ENCODE measurements at regions not wholly inside any gene's neighbourhood (a gene's known extent, or its start where the extent isn't known, plus 50 kb on each side); places are given as distances from the start of the nearest gene placed in this dataset.

GRCh38 chr7:25307624-25308023, 79.3 kb upstream of the NPVF start:
- Mint-ChIP-seq H3K4me1 (ENCODE audit: low read depth) (no peaks in the 10 kb centered on the region), H3K9me3 (no peaks in the 10 kb centered on the region), H3K27ac (no peak overlapping the region), H3K36me3 (ENCODE audit: low read depth) (no peaks in the 10 kb centered on the region), H3K4me3 (no peak overlapping the region), H3K27me3 (peaks cover 7% of the 10 kb centered on the region)
- intact Hi-C loops (cut with micrococcal nuclease): no loop called here

DNA sequence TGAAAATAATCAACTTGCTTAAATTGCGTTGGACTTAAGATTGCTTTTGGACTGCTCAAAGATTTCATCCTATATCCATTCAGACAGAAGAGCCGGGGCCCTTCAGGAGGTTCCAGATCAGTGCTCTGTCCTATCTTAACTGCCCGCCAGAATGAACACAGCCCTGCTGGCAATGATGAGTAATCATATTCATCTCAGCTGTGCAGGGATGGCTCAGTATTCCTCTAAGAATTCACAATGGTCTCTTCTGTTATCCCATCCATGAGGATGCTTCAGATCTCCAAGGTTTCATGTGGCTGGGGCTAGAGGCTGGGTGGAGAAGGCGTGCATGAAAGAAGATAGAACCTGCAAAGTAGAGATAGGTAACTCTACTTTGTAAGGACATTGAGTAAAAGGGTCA, 80.0 kb upstream of the NPVF start:
- H3K9me3 Mint-ChIP-seq: no peaks in the 10 kb centered on the region
- intact Hi-C loops (cut with micrococcal nuclease): no loop called here
- no peak overlapping the region for H3K27ac Mint-ChIP-seq

DNA sequence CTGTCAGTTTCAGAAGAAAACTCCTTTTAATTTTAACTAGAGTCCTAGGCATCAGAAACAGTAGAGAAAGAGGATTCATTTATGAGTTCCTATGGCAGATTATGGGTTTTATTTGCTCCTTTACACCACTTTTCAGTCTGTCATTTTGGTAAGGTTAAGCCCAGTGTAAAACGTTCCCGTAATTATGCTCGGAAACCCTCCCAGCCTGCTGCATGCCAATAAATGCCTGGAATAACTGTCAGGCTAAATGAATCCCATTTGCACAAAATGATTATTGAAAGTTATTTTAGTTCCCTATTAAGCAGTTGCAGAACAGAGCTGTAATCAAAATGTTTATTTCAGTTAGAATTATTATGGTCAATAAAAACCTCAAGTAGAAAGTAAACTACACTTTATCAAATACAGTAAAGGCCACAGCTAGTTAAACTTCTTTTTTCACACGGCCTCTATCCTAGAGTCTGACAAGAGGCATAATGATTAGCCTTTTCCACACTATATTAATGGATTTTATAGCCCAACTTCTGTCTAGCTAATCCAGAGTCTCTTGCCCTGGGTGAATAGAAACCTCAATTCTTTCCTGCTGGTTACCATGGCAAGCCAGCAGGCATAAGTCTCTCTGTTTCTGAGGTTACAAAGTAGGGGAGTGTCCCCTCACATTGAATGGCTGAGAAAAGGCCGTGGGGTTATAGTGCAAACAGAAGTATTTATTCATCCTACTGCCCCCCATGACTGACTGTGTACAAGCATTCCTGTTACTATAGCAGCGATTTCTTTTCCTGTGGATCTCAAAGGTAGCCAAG, 80.8 kb upstream of the NPVF start:
- Mint-ChIP-seq H3K4me3 (no peak overlapping the region), H3K9me3 (no peaks in the 10 kb centered on the region), H3K27me3 (peaks cover 3% of the 10 kb centered on the region), H3K4me1 (ENCODE audit: low read depth) (peaks cover 2% of the 10 kb centered on the region), H3K27ac (no peak overlapping the region), H3K36me3 (ENCODE audit: low read depth) (no peaks in the 10 kb centered on the region)
- intact Hi-C loops (cut with micrococcal nuclease): no loop called here

More for the DNA sequence above, 80.0 kb upstream of the NPVF start:
- no peak overlapping the region for H3K4me3 Mint-ChIP-seq
- no peaks in the 10 kb centered on the region for H3K4me1 Mint-ChIP-seq (ENCODE audit: low read depth)
- H3K36me3 Mint-ChIP-seq (ENCODE audit: low read depth): no peaks in the 10 kb centered on the region
- H3K27me3 Mint-ChIP-seq: peaks cover 7% of the 10 kb centered on the region

DNA sequence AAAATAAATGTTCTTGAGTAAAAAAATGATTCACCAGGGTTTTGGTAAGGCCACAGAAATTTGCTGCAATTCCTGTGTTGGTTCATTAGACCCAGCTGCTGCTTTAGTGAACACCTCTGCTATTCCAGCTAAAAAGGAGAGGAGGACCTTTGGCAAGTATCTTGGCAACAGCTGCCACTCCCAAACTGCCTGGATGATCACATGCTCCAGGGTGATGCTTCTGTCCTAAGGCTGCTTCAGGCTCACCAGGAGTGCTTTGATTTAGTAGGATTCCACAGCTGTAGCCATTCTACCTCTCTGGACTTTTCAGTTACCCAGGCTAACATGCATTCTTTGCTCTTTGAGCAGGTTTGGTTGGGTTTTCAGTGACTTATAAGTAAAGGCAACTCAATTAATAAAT, 82.6 kb upstream of the NPVF start:
- H3K27ac Mint-ChIP-seq: no peak overlapping the region
- H3K27me3 Mint-ChIP-seq: no peaks in the 10 kb centered on the region
- H3K4me3 Mint-ChIP-seq: no peak overlapping the region
- intact Hi-C loops (cut with micrococcal nuclease): no loop called here
- H3K4me1 Mint-ChIP-seq (ENCODE audit: low read depth): peaks cover 6% of the 10 kb centered on the region
- H3K9me3 Mint-ChIP-seq: no peaks in the 10 kb centered on the region
- no peaks in the 10 kb centered on the region for H3K36me3 Mint-ChIP-seq (ENCODE audit: low read depth)

- Mint-ChIP-seq H3K4me3 (no peak overlapping the region), H3K27me3 (no peaks in the 10 kb centered on the region), H3K36me3 (ENCODE audit: low read depth) (no peaks in the 10 kb centered on the region), H3K4me1 (ENCODE audit: low read depth) (peaks cover 6% of the 10 kb centered on the region), H3K9me3 (no peaks in the 10 kb centered on the region), H3K27ac (no peak overlapping the region)
- intact Hi-C loops (cut with micrococcal nuclease): no loop called here
Measured at GRCh38 chr7:25311346-25311745, 83.1 kb upstream of the NPVF start.

GRCh38 chr7:25312968-25313367, 84.7 kb upstream of the NPVF start:
- intact Hi-C loops (cut with micrococcal nuclease): no loop called here
- Mint-ChIP-seq H3K4me1 (ENCODE audit: low read depth) (peaks cover 6% of the 10 kb centered on the region), H3K27ac (no peak overlapping the region), H3K4me3 (no peak overlapping the region), H3K27me3 (no peaks in the 10 kb centered on the region), H3K9me3 (no peaks in the 10 kb centered on the region), H3K36me3 (ENCODE audit: low read depth) (no peaks in the 10 kb centered on the region)

DNA sequence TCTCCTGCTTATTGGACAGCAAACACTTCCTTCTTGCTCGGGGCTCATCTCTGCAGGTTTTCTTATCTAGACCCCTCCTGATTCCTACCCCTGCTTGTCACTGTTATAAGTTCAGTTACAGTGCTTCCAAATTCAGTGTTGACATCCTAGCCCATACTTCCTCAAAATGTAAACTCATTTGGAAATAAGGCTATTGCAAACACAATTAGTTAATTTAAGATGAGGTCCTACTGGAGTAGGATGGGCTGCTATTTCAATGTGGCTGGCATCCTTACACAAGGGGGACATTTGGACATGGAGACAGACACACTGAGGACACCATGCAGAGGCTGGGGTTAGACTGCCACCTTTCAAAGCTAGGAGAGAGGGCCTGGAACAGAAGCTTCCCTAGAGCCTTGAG, 85.2 kb upstream of the NPVF start:
- Mint-ChIP-seq H3K27me3 (no peaks in the 10 kb centered on the region), H3K4me3 (no peak overlapping the region), H3K4me1 (ENCODE audit: low read depth) (peaks cover 6% of the 10 kb centered on the region), H3K27ac (no peak overlapping the region), H3K9me3 (no peaks in the 10 kb centered on the region), H3K36me3 (ENCODE audit: low read depth) (no peaks in the 10 kb centered on the region)
- intact Hi-C loops (cut with micrococcal nuclease): no loop called here

GRCh38 chr7:25314094-25314730, 85.9 kb upstream of the NPVF start:
- H3K36me3 Mint-ChIP-seq (ENCODE audit: low read depth): no peaks in the 10 kb centered on the region

DNA sequence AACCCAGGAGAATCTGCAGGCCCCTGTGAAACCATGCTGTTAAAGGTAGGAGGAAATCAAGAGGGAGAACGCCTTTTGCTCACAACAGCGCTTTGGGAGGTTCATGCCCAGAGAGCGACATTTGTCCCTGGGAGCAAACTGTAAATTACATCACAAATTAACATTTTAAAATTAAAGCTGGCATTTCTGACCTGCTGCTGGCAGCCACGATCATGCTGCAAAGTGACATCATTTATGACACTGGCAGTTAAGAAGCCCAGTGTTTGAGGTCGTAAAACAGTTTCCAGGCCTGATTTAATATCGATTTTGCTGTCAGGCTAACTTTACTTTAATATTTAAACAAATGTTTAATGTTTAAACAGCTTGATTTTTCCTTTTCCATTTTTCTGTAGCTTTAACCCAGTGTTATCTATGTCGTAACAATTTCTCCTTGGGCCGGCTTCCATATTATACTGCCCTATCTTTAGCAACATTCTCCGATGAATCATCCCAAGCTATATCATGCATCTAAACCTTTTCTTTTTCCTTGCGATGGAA, 86.5 kb upstream of the NPVF start:
- Mint-ChIP-seq H3K27ac (no peak overlapping the region), H3K4me1 (ENCODE audit: low read depth) (peaks cover 10% of the 10 kb centered on the region), H3K9me3 (no peaks in the 10 kb centered on the region), H3K4me3 (no peak overlapping the region), H3K27me3 (no peaks in the 10 kb centered on the region), H3K36me3 (ENCODE audit: low read depth) (no peaks in the 10 kb centered on the region)
- intact Hi-C loops (cut with micrococcal nuclease): no loop called here

More at GRCh38 chr7:25314094-25314730, 85.9 kb upstream of the NPVF start:
- Mint-ChIP-seq H3K27me3 (no peaks in the 10 kb centered on the region), H3K4me1 (ENCODE audit: low read depth) (peaks cover 6% of the 10 kb centered on the region), H3K4me3 (no peak overlapping the region), H3K9me3 (no peaks in the 10 kb centered on the region), H3K27ac (no peak overlapping the region)
- intact Hi-C loops (cut with micrococcal nuclease): no loop called here

DNA sequence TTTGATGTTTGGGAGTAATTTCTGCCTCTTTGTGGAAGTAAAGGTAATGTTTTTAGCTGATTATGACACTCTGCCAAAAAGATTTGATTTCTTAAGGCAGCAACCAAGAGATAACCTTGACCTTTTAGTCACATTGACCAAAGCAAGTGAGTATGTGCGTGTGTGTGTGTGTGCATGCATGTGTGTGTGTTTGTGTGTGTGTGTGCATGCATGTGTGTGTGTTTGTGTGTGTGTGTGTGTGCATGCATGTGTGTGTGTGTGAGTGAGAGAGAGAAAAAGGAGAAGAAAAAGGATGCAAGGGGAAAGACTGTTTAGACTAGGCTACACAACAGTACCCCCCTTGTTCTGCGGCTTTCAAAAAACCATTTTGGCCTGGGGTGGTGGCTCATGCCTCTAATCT, 88.1 kb upstream of the NPVF start:
- H3K36me3 Mint-ChIP-seq (ENCODE audit: low read depth): no peaks in the 10 kb centered on the region
- H3K27ac Mint-ChIP-seq: no peak overlapping the region
- H3K4me1 Mint-ChIP-seq (ENCODE audit: low read depth): peaks cover 14% of the 10 kb centered on the region
- intact Hi-C loops (cut with micrococcal nuclease): no loop called here
- H3K4me3 Mint-ChIP-seq: no peak overlapping the region
- H3K27me3 Mint-ChIP-seq: no peaks in the 10 kb centered on the region
- no peaks in the 10 kb centered on the region for H3K9me3 Mint-ChIP-seq

DNA sequence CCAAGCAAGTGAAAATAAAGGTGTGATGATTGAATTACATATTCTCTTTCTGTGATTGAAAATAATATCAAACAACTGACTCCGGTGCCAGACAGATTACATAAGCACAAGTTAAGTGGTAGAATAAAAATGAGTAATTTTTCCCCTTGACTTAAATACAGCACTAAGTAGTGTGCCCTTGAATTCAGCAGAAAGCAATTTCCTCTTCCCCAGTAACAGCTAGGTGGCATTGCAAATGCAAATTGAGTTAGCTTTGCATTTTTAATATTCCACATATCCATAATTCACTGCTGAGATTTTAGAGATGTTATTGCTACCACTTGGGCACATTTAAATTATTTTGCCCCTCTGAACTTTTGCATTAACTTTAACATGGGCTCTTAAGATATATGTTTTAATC, 89.8 kb upstream of the NPVF start:
- no peak overlapping the region for H3K4me3 Mint-ChIP-seq
- peaks cover 4% of the 10 kb centered on the region for H3K27me3 Mint-ChIP-seq
- H3K4me1 Mint-ChIP-seq (ENCODE audit: low read depth): peaks cover 14% of the 10 kb centered on the region
- H3K36me3 Mint-ChIP-seq (ENCODE audit: low read depth): no peaks in the 10 kb centered on the region
- intact Hi-C loops (cut with micrococcal nuclease): no loop called here
- H3K27ac Mint-ChIP-seq: no peak overlapping the region
- H3K9me3 Mint-ChIP-seq: no peaks in the 10 kb centered on the region

DNA sequence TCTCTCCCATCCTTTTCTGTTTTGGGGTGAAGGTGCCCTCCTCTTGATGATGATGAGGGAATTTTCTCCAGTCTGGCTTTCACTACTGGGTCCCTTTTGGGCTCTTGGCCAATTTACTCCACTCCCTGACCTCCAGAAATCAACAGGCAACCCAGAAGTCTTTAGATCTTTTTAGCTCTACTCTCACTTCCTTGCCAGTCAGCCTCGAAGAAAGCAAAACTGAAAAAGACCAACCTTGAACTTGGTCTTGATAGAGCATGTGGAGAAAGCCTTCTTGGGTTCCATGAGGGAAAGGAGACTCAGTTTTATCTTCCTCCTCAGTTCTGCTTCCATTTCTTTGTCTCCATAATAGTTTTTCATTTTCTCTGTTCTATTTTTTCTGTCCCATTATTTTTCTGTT, 91.4 kb upstream of the NPVF start:
- intact Hi-C loops (cut with micrococcal nuclease): no loop called here
- H3K27ac Mint-ChIP-seq: no peak overlapping the region

DNA sequence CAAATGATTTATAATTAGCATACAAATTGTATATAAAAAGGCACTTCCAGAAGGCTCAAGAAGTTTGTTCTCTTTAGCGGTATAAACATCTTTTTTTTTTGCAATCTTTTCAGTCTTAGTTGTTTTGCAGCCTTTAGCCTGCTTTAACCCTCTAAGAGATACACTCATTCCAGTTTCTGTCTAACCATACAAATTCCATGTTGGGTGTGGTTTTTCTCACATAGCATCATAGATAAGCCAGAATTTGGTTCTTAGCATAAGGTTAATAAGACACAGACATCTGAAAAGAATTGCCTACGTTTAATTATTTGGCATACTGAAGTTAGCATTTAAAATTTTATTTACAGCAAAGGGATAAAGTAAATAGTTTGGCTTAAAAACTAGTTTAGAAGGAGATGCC, 92.5 kb upstream of the NPVF start:
- Mint-ChIP-seq H3K27me3 (peaks cover 7% of the 10 kb centered on the region), H3K9me3 (no peaks in the 10 kb centered on the region), H3K4me1 (ENCODE audit: low read depth) (peaks cover 8% of the 10 kb centered on the region), H3K4me3 (no peak overlapping the region), H3K27ac (no peak overlapping the region), H3K36me3 (ENCODE audit: low read depth) (no peaks in the 10 kb centered on the region)
- intact Hi-C loops (cut with micrococcal nuclease): no loop called here

More for the DNA sequence above, 91.4 kb upstream of the NPVF start:
- H3K4me1 Mint-ChIP-seq (ENCODE audit: low read depth): peaks cover 8% of the 10 kb centered on the region
- H3K27me3 Mint-ChIP-seq: peaks cover 7% of the 10 kb centered on the region
- no peaks in the 10 kb centered on the region for H3K9me3 Mint-ChIP-seq
- no peaks in the 10 kb centered on the region for H3K36me3 Mint-ChIP-seq (ENCODE audit: low read depth)
- no peak overlapping the region for H3K4me3 Mint-ChIP-seq

GRCh38 chr7:25321424-25321823, 93.1 kb upstream of the NPVF start:
- Mint-ChIP-seq H3K36me3 (ENCODE audit: low read depth) (no peaks in the 10 kb centered on the region), H3K27ac (no peak overlapping the region), H3K27me3 (peaks cover 7% of the 10 kb centered on the region), H3K9me3 (no peaks in the 10 kb centered on the region), H3K4me1 (ENCODE audit: low read depth) (peaks cover 8% of the 10 kb centered on the region), H3K4me3 (no peak overlapping the region)
- intact Hi-C loops (cut with micrococcal nuclease): no loop called here

Measured in dendritic cell treated with granulocyte-macrophage colony-stimulating factor and Interleukin-4, amounts not matched to agents 40 ng/mL and 50 ng/mL, for 4 days (primary cell).